GM18861 (cell line): ENCODE measurements at regions not wholly inside any gene's neighbourhood (a gene's known extent, or its start where the extent isn't known, plus 50 kb on each side); places are given as distances from the start of the nearest gene placed in this dataset.

Source experiments
- ATAC-seq: cut with Tn5 transposase; IDR thresholded peaks from one replicate; pipeline ENCODE4 v1.9.1; 2021; ENCODE audit not compliant: unreplicated experiment

DNA sequence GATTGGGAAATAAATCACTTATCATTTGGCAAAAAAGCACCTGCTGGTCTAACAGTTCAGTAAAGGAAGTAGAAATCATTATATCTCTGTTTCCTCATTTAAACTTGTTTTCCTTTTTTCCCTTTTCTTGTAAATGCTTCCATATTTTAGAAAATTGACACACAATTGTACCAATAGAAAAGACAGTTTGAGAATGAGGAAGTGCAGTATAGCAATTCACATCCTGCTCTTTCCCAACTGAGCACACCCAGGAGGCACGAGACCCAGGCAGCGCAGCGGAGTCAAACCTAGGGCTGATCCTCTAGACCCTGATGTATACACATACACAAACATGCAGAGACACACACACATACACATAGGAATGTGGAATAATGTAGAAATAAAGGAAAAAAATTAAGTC is 74.8 kb upstream of the PACRGL start:
- ATAC-seq = no peak

DNA sequence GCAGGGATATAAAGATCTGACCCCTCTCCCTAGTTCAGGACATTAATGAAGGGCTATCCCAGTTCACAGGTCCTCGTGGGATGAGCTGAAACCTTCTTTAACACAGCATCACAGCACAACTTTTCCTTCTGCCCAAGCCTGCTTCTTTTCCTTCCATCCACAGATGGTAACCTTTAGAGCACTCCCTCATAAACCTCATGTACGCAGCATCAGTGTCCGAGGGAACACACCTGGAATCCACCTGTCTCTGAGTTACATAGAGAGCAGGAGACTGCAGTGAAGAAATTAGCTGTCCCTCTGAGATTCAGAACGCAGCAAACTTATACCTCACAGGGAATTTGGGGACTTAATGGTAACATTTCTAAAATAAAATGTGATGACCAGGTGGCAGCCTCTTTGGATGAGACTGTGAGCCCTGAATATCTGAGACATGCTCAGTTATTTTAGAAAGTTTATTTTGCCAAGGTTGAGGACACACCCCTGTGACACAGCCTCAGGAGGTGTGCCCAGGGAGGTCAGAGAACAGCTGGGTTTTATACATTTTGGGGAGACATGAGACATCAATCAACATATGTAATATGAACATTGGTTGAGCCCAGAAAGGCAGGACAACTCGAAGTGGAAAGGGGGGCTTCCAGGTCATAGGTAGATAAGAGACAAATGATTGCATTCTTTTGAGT is 73.8 kb upstream of the PACRGL start:
- ATAC-seq = no peak

DNA sequence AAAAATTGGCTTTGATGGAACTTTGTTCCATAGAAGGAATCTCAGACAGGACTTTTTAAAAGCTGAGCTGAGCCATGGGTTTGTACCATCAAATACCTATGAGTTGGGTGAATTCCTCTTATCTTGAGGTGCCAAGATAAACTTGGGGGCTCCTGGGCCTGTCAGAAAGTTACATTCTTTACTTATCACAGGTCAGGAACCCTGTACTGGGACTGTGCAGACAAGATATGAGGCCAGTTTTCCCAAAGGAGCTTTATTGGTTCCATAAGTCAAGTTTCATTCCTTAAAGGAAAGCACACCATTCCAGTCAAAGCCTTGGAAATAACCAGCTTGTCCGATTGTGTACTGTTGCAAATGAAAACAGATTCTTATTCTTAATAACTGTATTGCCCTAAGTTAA is 72.4 kb upstream of the PACRGL start:
- no peak for ATAC-seq

DNA sequence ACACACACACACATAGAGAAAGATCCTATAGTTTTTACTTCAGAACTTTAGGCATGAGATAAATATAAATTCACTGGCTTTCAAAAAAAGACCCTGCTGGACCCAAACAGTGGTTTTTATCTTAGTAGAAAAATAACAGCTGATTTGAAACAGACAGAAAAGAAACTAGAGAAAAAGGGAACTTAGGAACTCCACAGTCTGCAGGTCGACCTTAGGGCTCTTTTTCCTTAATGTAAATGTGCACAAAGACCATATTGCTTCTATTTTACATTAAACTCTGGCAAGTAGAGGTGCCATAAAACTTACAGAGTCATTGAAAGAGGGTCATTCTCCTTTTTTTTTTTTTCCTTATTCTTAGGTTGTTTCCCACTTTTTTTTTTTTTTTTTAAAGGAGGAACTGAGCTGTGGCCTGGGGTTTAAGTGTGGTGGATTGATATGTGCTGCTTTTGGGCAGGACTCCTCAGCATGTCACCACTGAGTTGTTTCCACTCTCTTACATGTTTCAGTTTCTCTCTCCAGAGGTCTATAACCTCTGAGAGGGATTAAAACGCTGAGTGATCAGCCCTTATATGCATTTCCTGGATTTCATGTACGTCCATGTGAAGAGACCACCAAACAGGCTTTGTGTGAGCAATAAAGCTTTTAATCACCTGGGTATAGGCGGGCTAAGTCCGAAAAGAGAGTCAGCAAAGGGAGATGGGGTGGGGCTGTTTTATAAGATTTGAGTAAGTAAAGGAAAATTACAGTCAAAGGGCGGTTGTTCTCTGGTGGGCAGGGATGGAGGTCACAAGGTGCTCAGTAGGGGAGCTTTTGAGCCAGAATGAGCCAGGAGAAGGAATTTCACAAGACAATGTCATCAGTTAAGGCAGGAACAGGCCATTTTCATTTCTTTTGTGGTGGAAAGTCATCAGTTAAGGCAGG is 70.8 kb upstream of the PACRGL start:
- ATAC-seq = no peak

DNA sequence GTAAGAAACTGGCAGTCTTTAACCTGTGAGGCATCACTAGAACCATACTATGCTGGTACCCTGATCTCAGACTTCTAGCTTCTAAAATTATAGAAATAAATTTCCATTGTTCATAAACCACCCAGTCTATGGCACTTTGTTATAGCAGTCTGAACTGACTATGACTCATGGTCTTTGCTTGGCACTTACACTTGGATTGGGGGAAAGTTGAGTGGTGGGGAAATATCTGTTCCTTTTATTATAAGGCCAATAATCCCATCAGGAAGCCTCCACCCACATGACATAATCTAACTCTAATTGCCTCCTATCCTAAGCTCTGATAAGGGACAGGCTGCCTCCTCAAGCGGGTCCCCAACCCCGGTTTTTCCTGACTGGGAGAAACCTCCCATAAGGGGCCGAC is 61.4 kb upstream of the PACRGL start:
- ATAC-seq = no peak

DNA sequence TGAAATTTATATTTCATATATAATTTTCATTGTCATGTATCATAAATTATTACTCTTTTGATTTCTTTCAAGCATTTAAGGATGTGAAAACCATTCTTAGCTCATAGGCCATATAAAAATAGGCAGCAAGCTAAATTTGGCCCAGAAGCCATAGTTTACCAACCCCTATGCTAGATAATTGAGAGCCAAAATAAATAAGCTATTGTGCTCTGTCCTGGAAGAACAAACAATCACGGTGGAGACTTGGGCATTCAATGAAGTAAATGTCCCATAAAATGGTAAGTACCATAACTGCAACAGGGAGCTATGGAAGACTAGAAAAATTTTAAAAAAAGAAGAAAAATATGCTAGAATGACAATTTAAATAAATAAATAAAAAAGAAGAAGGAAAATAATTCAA is 60.9 kb upstream of the PACRGL start:
- no peak for ATAC-seq

DNA sequence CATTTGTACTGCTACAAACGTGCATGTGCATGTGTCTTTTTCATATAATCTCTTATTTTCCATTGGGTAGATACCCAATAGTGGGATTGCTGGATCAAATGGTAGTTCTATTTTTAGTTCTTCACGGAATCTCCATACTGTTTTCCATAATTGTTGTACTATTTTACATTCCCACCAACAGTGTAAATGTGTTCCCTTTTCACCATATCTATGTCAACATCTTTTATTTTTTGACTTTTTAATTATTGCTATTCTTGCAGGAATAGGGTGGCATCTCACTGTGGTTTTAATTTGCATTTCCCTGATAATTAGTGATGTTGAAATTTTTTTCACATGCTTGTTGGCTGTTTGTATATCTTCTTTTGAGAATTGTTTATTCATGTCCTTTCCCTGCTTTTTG is 59.3 kb upstream of the PACRGL start:
- ATAC-seq = no peak

DNA sequence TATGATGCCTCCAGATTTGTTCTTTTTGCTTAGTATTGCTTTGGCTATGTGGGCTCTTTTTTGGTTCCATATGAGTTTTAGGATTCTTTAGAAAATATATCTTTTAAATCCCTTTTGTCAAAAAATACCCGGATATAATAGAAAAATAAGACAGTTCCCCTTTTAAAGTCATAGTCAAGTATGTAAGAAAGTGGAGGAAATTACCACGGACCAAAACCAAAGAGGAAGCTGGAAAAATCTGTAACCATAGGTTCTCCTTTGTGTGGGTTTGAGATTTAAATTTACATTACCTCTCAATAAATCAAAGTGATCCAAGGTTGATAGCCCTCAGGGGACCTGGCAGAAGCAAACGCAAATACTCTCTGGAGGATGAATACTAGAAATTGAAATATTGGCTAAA is 58.3 kb upstream of the PACRGL start:
- ATAC-seq = no peak

DNA sequence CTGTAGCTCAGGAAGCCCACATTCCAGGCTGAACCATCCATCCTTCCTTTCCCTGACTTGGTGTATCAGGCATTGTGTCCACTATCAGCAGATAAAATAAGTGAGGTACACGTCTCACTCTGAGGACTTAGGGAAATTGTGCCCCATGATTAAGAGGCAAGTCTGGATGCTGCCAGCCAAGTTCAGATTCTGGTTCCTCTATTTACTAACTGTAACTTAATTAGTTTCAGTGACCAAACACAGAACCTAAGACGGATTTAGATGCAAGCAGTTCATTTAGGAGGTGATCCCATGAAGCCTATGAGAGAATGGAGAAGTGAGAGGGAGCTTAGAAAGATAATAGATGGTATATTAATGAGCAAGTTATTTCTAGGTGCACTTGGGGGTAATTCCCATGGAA is 56.6 kb upstream of the PACRGL start:
- ATAC-seq = no peak

DNA sequence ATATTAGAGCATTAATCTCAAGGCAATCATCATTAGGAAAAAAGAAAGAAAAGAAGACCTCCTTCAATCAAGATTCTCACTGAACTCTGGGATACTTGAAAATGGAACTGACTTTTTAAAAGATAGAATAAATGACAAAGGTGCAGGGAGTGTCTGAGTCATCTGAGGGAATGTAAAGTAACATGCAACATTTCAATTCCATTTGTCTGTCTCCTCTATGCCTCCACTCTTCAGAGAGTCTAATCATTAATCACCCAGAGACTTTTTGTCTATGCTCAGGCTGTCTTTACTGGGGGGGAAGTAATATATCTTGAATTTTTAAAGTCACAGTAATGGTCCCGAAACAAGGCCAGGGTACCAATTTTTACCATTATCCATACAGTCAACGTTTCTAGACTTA is 55.0 kb upstream of the PACRGL start:
- no peak for ATAC-seq

DNA sequence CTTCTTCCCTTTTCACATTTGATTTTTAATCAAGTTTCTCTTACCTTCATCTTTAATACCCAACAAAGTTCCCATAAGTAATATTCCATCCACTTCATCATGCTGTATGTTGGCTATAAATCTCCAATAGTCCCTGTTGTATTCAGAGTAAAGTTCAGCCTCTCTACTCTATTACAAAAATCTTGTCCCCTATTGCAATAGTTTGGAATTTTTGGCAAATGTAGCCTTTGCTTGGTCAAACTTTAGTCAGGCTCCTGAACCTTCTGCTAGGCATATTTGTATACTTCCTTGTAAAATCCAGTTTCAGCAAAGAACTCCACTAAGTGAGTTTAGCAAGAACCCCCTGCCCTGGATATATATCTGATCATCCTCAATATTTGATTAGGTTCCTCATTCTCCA is 54.0 kb upstream of the PACRGL start:
- ATAC-seq = no peak
